Heart left ventricle (tissue), 13 donors: ENCODE measurements at regions not wholly inside any gene's neighbourhood (a gene's known extent, or its start where the extent isn't known, plus 50 kb on each side); places are given as distances from the start of the nearest gene placed in this dataset.

Source experiments
- CTCF ChIP-seq, 12 donors: fragments of 200-600 bp; sonication (generic) in 4 of 12; IDR thresholded peaks; one replicate each; pipeline versions ENCODE4 v1.5.0 to v1.8.0; 2018 to 2022; ENCODE audit warnings: antibody characterized with exemption in 12 of 12, mild to moderate bottlenecking in 5 of 12
- POLR2A ChIP-seq, 2 donors: fragments of 450-650 bp; IDR thresholded peaks; one replicate each; pipeline ENCODE4 v1.6.1; 2017; ENCODE audit warnings: antibody characterized with exemption in 2 of 2, mild to moderate bottlenecking in 2 of 2, moderate library complexity in 2 of 2
- donor health status: ischemic (EF 13 %, LVEDD 7.1; RV severe dilation, severe dysfunction).
- donor health status: DM: no; HTN: yes; CAD: no.
- donor health status: DM: no; HTN: no; CAD: no.
- donor health status: ischemic (EF 25% LVEDD 6.9; RV normal size, moderate dysfunction).
- donor health status: ischemic (EF 25% LVEDD 5.7; RV mildly dilated, moderate dysfunction).
- donor health status: ischemic (EF 35%, LVEDD 5.7; RV mildly dilated, moderate dysfunction).
- donor health status: nonischemic (EF 11% LVEDD 7.7; RV severe dilation, severe dysfunction).
- donor health status: DM: yes; HTN: yes; CAD: no.
- donor health status: PGD.
- donor health status: ischemic (EF 29% LVEDD 5.4; RV normal size, mild dysfunction).
- donor health status: nonischemic (EF 23%, LVEDD 6.1; RV moderate dilation, normal function).

DNA sequence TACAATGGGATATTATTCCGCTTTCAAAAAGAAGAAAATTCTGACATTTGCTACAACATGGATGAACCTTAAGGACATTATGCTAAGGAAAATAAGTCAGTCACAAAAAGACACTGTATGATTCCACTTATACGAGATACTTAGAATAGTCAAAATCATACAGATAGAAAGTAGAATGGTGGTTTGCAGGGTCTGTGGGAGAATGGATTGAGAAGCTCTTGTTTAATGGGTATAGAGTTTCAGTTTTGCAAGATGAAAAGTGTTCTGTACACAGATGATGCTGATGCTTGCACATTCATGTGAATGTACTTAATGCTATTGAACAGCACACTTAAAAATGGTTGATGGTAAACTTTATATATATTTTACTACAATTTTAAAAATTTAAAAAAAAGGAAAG, 2050.7 kb upstream of the WWC1 start:
- TF ChIP-seq POLR2A (IDR thresholded peaks at IDR 0.05) (no peak), CTCF (IDR thresholded peaks at IDR 0.05) (no peak)
